ENCODE measurements at regions not wholly inside any gene's neighbourhood (a gene's known extent, or its start where the extent isn't known, plus 50 kb on each side); places are given as distances from the start of the nearest gene placed in this dataset.

GRCh38 chr14:26143057-26143456 is 454.8 kb downstream of the NOVA1 start:
- H3K4me3 ChIP-seq (ENCODE audit: low read depth, low read length) = no peak overlapping the region
- no peak for TF ChIP-seq CTCF (conservative IDR thresholded peaks at IDR 0.05; ENCODE audit: low read depth, low read length)
- no peak for DNase-seq (ENCODE audit: low read depth)

GRCh38 chr14:26138764-26139445 is 458.9 kb downstream of the NOVA1 start:
- no peak for TF ChIP-seq CTCF (conservative IDR thresholded peaks at IDR 0.05; ENCODE audit: low read depth, low read length)
- peak; percentile 32 for DNase-seq (ENCODE audit: low read depth)
- no peak overlapping the region for H3K4me3 ChIP-seq (ENCODE audit: low read depth, low read length)

- no peak overlapping the region for H3K4me3 ChIP-seq (ENCODE audit: low read depth, low read length)
- peak; percentile 37 for TF ChIP-seq CTCF (conservative IDR thresholded peaks at IDR 0.05; ENCODE audit: low read depth, low read length)
- no peak for DNase-seq (ENCODE audit: low read depth)
These were observed 460.7 kb downstream of the NOVA1 start for GRCh38 chr14:26137161-26137560.

GRCh38 chr14:26132061-26132645 is 465.7 kb downstream of the NOVA1 start:
- no peak overlapping the region for H3K4me3 ChIP-seq (ENCODE audit: low read depth, low read length)
- no peak for DNase-seq (ENCODE audit: low read depth)
- no peak for TF ChIP-seq CTCF (conservative IDR thresholded peaks at IDR 0.05; ENCODE audit: low read depth, low read length)

GRCh38 chr14:26130690-26131089 is 467.1 kb downstream of the NOVA1 start:
- no peak overlapping the region for H3K4me3 ChIP-seq (ENCODE audit: low read depth, low read length)
- no peak for TF ChIP-seq CTCF (conservative IDR thresholded peaks at IDR 0.05; ENCODE audit: low read depth, low read length)
- DNase-seq (ENCODE audit: low read depth) = no peak

GRCh38 chr14:26128931-26129671 is 468.7 kb downstream of the NOVA1 start:
- no peak for TF ChIP-seq CTCF (conservative IDR thresholded peaks at IDR 0.05; ENCODE audit: low read depth, low read length)
- H3K4me3 ChIP-seq (ENCODE audit: low read depth, low read length) = no peak overlapping the region
- no peak for DNase-seq (ENCODE audit: low read depth)
